WTC11 (cell line): ENCODE measurements at regions not wholly inside any gene's neighbourhood (a gene's known extent, or its start where the extent isn't known, plus 50 kb on each side); places are given as distances from the start of the nearest gene placed in this dataset.

ENCODE experiments used
- ARID4B ChIP-seq: sonication (generic); formaldehyde crosslinking; IDR thresholded peaks from 2 replicates; pipeline ENCODE4 v1.8.0; 2023; ENCODE audit warnings: missing genetic modification reagents, mild to moderate bottlenecking, borderline replicate concordance
- ATF6 ChIP-seq: sonication (generic); formaldehyde crosslinking; IDR thresholded peaks from 2 replicates; pipeline ENCODE4 v1.8.1; 2023; ENCODE audit warnings: mild to moderate bottlenecking, missing genetic modification reagents
- E2F4 ChIP-seq: sonication (generic); formaldehyde crosslinking; IDR thresholded peaks from 2 replicates; pipeline ENCODE4 v1.8.1; 2022; ENCODE audit warnings: low read depth, mild to moderate bottlenecking, moderate library complexity, missing genetic modification reagents, borderline replicate concordance
- IRF1 ChIP-seq: sonication (generic); formaldehyde crosslinking; IDR thresholded peaks from 2 replicates; pipeline ENCODE4 v1.8.0; 2023; ENCODE audit warnings: missing genetic modification reagents
- PRRX2 ChIP-seq: fragments of 250-450 bp; sonication (Bioruptor Pico); IDR thresholded peaks from 2 replicates; pipeline ENCODE4 v1.8.0; 2021; ENCODE audit warnings: mild to moderate bottlenecking
- STAT6 ChIP-seq: sonication (generic); formaldehyde crosslinking; conservative IDR thresholded peaks from 2 replicates; pipeline ENCODE4 v1.8.1; 2023; ENCODE audit warnings: mild to moderate bottlenecking, low read depth, missing genetic modification reagents, moderate library complexity
- TCF7 ChIP-seq: sonication (generic); formaldehyde crosslinking; IDR thresholded peaks from 2 replicates; pipeline ENCODE4 v1.8.0; 2022; ENCODE audit warnings: mild to moderate bottlenecking, low read depth, missing genetic modification reagents, moderate library complexity
- USF2 ChIP-seq: sonication (generic); formaldehyde crosslinking; IDR thresholded peaks from 2 replicates; pipeline ENCODE4 v1.8.1; 2023; ENCODE audit warnings: mild to moderate bottlenecking, missing genetic modification reagents, moderate library complexity
- ZBTB21 ChIP-seq: sonication (generic); formaldehyde crosslinking; IDR thresholded peaks from 2 replicates; pipeline ENCODE4 v1.8.1; 2023; ENCODE audit warnings: mild to moderate bottlenecking, missing genetic modification reagents, borderline replicate concordance
- ZNF121 ChIP-seq: sonication (generic); formaldehyde crosslinking; IDR thresholded peaks from 2 replicates; pipeline ENCODE4 v1.8.0; 2023; ENCODE audit warnings: missing genetic modification reagents
- ZNF532 ChIP-seq: fragments of 250-450 bp; sonication (Bioruptor Pico); IDR thresholded peaks from 2 replicates; pipeline ENCODE4 v1.9.0; 2021; ENCODE audit warnings: mild to moderate bottlenecking, borderline replicate concordance

- TF ChIP-seq IRF1 (CRISPR knock-in tag) (no peak), USF2 (CRISPR knock-in tag) (no peak), ZNF121 (no peak), E2F4 (CRISPR knock-in tag) (no peak), ARID4B (CRISPR knock-in tag) (no peak), STAT6 (CRISPR knock-in tag) (no peak), ZBTB21 (CRISPR knock-in tag) (no peak), TCF7 (CRISPR knock-in tag) (no peak), PRRX2 (CRISPR knock-in tag) (no peak), ZNF532 (CRISPR knock-in tag) (no peak), ATF6 (CRISPR knock-in tag) (no peak)
Measured at GRCh38 chr9:80052830-80053229, 481.1 kb downstream of the TLE4 start (continued).
